ENCODE measurements at regions not wholly inside any gene's neighbourhood (a gene's known extent, or its start where the extent isn't known, plus 50 kb on each side); places are given as distances from the start of the nearest gene placed in this dataset.
A peak's percentile ranks its signal among the peaks of the same experiment; 100 is the strongest.

DNA sequence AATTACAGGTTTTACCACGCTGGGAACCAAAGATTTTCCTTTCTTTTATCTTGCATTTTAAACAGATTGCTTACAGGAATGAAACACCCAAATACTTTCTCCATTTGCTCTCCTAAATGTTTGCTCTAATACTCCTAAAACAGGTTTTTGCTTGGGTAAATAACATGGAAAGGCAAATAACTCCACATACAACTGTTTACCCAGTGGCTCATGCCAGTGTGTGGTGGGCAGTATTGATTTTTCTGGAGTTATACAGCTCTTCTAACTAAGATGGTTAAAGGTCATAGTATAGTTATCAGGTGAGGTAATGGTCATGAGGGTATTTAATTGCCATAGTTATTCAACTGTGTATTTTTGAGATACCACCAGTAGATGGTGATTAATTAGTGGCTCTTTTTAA lies 61.2 kb upstream of the RAB27B start:
- DNase-seq (ENCODE audit: low spot score) (no peak), FAIRE-seq (no peak)

DNA sequence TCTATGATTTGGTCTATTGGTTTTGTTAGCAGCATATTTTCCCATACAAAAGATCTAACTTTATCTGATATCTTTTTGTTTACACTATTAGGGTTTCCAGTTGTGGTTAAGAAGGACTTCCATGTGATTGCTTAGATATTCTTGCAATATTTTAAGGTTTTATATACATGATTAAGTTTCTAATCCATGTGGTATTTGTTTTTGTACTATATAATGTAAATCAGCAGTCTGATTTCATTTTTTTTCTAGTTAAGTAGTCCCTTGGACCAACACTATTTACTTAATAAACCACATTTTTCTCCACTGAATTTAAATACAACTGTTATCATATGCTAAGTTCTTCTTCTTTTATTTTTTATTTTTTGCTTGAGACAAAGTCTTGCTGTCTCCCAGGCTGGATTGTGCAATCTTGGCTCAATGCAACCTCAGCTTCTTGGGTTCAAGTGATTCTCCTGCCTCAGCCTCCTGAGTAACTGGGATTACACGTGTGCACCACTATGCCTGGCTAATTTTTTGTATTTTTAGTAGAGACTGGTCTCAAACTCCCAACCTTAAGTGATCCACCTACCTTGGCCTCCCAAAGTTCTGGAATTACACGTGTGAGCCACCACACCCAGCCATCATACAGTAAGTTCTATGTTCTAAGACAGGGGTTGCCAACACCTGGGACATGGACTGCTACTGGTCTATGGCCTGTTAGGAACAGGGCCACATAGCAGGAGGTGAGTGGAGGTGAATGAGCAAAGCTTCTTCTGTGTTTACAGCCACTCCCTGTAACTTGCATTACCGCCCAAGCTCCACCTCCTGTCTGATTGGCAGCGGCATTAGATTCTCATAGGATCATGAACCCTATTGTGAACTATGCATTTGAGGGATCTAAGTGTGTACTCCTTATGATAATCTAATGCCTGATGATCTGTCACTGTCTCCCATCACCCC lies 58.5 kb upstream of the RAB27B start:
- DNase-seq (ENCODE audit: low spot score) (no peak), FAIRE-seq (no peak)

DNA sequence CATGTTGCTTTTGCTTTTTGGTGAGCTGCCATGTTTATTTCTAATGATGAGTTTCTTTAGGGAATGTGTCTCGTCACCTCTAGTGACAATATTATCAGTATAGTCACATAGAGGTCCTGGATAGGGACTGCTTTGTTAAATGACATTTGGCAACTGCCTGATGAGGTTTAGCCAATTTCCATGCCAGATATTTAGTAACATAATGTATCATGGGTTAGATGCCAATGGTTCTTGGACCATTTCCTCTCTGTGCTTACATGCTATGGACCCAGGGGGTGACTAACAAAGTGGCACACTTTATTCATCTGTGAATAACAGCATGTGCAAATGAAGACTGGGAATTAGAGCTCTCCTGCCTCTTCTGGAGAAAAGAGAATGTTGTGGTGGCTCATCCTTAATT lies 56.2 kb upstream of the RAB27B start:
- DNase-seq (ENCODE audit: low spot score) (no peak), FAIRE-seq (no peak)

DNA sequence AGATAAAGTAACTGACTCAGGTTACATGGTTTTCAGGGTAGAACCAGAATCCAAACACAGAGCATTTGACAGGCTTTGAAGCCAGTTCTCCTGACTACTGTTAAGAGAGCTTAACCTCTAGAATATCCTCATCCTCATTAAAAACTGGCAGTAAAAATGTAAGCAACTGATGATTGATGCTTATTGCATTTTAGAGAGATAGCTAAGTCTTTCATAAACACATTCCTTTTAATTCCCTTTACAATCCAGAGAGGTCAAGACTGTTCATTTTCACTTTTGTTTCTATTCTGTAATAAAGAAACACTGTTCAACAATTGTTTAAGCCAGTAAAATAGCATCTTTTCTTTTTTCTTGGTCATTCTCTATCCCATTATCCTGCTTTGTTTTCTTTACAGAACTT lies 53.9 kb upstream of the RAB27B start:
- FAIRE-seq (no peak), DNase-seq (ENCODE audit: low spot score) (no peak)

DNA sequence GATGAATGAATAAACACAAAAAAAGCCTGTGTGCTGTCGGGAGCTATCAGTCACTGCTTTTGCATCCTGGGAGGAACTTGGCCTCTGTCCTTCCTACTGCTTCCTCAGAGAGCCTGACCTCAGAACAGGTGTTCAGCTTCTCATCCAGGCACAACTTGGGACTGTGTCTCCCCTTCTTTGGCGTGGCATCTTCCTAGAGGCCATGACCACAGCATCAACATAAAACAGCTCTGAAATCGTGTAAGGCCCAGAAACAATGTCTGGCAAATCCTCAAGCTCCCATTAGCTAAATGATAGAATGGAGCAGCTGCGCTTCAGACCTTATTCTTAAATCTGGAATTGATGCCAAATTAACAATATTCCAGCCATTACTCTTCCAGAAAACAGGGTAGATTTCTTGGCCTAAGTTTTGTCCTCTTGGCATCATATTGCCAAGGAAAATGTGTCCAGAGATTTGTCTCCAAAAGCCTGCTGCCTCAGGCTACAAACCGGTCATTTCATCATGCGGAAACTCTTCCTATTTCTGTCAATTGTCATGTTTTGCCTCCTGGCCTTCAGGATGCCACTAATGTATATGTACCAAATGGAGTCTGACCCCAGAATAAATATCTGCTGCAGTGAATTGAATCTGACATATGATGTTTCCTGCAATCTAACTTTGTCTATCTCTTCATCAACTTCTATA lies 53.2 kb upstream of the RAB27B start:
- FAIRE-seq, result no peak

DNA sequence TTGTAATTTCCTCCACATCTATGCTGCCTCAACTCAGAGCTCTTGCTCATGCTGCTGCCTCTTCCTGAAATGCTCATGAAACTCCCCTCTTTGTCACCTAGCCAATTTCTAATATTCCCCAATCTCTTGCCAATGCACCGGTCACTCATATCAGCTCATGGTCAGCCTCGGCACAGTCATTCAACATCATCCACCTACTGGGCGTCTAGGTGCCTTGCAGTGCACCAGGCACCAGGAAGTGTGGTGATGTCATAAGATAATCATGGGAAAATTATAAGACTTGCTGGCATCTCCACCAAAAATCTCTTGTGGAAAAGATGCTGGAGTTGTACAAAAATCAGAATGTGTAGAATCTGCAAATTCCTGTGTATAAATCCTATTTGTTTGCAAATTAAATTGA lies 52.6 kb upstream of the RAB27B start:
- FAIRE-seq (peak; percentile 72), DNase-seq (ENCODE audit: low spot score) (peak; percentile 83)

More for the DNA sequence above, 53.2 kb upstream of the RAB27B start:
- DNase-seq (ENCODE audit: low spot score), result no peak

DNA sequence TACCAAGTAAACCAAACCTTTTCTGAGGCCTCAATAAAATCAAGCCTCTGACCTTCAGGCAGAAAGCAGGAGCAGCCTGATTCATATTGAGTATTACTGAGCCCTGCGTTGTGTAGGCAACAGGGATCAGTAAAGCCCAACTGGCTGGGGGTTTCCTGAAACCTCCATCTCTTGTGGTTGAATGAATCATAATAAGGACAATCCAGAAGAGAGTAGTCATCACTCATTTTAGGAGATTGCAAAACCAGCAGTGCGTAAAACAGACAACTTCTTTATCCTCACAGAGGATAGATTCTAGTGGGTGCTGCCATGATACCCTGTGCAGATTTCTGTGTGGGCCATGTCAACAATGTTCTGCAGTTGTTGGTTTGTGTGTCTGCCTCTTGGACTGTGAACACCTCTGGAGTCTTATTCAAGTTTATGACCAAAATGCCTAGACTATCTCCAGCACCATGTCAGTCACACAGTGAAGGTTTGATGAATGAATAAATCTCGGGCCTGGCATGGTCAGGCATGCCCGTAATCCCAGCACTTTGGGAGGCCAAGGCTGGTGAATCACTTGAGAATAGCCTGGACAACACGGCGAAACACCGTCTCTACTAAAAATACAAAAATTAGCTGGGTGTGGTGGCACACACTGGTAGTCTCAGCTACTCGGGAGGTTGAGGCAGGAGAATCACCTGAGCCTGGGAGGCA lies 51.8 kb upstream of the RAB27B start:
- peak; percentile 98 for FAIRE-seq

DNA sequence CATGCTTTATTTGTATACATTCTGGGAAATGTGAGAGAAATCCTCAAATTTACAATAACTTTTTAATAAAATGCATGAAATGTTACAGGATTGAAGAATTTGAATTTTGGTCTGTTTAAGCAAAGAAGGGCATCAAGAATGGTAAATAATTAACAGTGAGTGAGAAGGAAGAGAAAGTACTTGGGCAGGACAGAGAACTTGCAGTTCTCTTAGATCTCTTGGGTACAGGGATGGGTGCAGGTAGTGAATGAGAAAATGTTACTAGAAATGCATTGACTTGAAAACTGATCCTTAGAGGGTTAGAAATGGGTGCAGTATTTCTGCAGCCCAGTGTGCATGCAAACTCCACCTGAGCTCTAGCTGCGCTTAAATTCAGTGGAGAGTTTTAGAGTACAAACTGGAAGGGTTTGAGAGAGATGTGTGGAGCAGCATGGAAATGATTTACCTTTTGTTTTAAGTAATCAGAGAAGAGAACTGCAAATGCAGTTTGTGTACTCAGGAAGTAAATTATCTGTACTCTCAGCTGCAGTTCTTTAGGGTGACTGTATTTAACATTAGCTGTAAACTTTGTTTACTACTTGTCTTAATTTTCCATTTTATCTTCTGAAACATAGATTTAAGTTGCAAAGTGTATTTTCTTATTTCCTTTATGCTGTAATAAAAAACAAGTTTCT lies 51.0 kb upstream of the RAB27B start:
- DNase-seq (ENCODE audit: low spot score) (peak; percentile 21), FAIRE-seq (peak; percentile 67)

More for the DNA sequence above, 51.8 kb upstream of the RAB27B start:
- peak; percentile 97 for DNase-seq (ENCODE audit: low spot score)

DNA sequence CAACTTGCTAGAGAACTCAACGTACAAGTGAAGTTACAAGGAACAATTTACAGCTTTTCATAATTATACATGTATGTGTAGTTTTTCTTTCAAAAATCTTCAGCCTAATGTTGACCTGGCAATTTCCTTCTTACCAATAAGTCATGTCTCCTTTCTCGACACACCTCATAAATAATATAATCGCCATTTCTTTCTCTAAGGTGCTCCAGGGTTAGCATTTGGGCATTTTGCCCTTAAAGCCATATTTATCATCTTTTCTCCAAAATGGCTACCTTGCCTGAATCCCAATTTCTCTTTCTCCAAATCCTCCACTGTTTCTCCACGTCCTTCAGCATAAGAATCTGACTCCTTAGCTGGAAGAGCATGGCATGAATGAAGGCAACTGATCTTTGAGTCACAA lies 50.3 kb upstream of the RAB27B start:
- DNase-seq (ENCODE audit: low spot score) (no peak), FAIRE-seq (no peak)
